A549 (cell line): ENCODE measurements at regions not wholly inside any gene's neighbourhood (a gene's known extent, or its start where the extent isn't known, plus 50 kb on each side); places are given as distances from the start of the nearest gene placed in this dataset.

ENCODE experiments used
- BHLHE40 ChIP-seq: IDR thresholded peaks from 2 replicates; pipeline ENCODE4 v1.6.1; 2012; ENCODE audit warnings: low read depth, low read length, inconsistent platforms
- CHD2 ChIP-seq: fragments of 150-350 bp; IDR thresholded peaks from 2 replicates; pipeline ENCODE4 v1.6.1; 2014; ENCODE audit warnings: low read length; ENCODE audit not compliant: partially characterized antibody
- FOSL2 ChIP-seq, 2 experiments: fragments of 450-650 bp in 1 of 2; fragments of >200 bp in 1 of 2; sonication (Bioruptor Twin) in 1 of 2; formaldehyde crosslinking; IDR thresholded peaks; 2 replicates each; pipeline versions ENCODE4 v1.5.0 to v1.6.1; 2016 to 2020; ENCODE audit warnings: mild to moderate bottlenecking in 1 of 2, moderate library complexity in 1 of 2
- POLR2A ChIP-seq: IDR thresholded peaks from 2 replicates; pipeline ENCODE4 v1.6.1; 2012; ENCODE audit warnings: mild to moderate bottlenecking, low read length
- RAD21 ChIP-seq, 2 experiments: fragments of >200 bp in 1 of 2; sonication (Bioruptor Twin) in 1 of 2; formaldehyde crosslinking in 1 of 2; IDR thresholded peaks in 1 of 2; conservative IDR thresholded peaks in 1 of 2; 2 replicates in 1 of 2; 3 replicates in 1 of 2; pipeline ENCODE4 v1.6.1; 2012 to 2018; ENCODE audit warnings: inconsistent platforms in 1 of 2
- SREBF2 ChIP-seq: fragments of 450-650 bp; IDR thresholded peaks from 2 replicates; pipeline ENCODE4 v1.6.1; 2014; ENCODE audit warnings: mild to moderate bottlenecking, moderate library complexity
- TF ChIP-seq, protein P1 (sequence below): fragments of >200 bp; sonication (Bioruptor Twin); formaldehyde crosslinking; IDR thresholded peaks from 3 replicates; pipeline ENCODE4 v1.5.1; 2016

GRCh38 chr4:180310616-180311015 lies 1932.6 kb upstream of the TENM3 start:
- TF ChIP-seq FOSL2 (IDR thresholded peaks at IDR 0.05) (no peak), FOSL2 (CRISPR knock-in tag; IDR thresholded peaks at IDR 0.05) (no peak), SREBF2 (no peak), POLR2A (no peak), CHD2 (no peak), RAD21 (conservative IDR thresholded peaks at IDR 0.05 in 1 of 2, IDR thresholded peaks at IDR 0.05 in 1 of 2) (no peak), BHLHE40 (no peak)
- TF ChIP-seq, protein P1, sequence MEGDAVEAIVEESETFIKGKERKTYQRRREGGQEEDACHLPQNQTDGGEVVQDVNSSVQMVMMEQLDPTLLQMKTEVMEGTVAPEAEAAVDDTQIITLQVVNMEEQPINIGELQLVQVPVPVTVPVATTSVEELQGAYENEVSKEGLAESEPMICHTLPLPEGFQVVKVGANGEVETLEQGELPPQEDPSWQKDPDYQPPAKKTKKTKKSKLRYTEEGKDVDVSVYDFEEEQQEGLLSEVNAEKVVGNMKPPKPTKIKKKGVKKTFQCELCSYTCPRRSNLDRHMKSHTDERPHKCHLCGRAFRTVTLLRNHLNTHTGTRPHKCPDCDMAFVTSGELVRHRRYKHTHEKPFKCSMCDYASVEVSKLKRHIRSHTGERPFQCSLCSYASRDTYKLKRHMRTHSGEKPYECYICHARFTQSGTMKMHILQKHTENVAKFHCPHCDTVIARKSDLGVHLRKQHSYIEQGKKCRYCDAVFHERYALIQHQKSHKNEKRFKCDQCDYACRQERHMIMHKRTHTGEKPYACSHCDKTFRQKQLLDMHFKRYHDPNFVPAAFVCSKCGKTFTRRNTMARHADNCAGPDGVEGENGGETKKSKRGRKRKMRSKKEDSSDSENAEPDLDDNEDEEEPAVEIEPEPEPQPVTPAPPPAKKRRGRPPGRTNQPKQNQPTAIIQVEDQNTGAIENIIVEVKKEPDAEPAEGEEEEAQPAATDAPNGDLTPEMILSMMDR, result no peak
